Ishikawa (cell line): ENCODE measurements at regions not wholly inside any gene's neighbourhood (a gene's known extent, or its start where the extent isn't known, plus 50 kb on each side); places are given as distances from the start of the nearest gene placed in this dataset.

Source experiments
- CEBPB ChIP-seq: IDR thresholded peaks from 2 replicates; pipeline ENCODE4 v1.6.1; 2012
- CREB1 ChIP-seq: IDR thresholded peaks from 2 replicates; pipeline ENCODE4 v1.6.1; 2012; ENCODE audit warnings: low read depth
- EGR1 ChIP-seq: IDR thresholded peaks from 2 replicates; pipeline ENCODE4 v1.6.1; 2012
- EP300 ChIP-seq: IDR thresholded peaks from 2 replicates; pipeline ENCODE4 v1.6.1; 2012; ENCODE audit warnings: borderline replicate concordance
- FOXM1 ChIP-seq: IDR thresholded peaks from 2 replicates; pipeline ENCODE4 v1.6.1; 2012; ENCODE audit warnings: low read depth, borderline replicate concordance
- NFIC ChIP-seq: IDR thresholded peaks from 2 replicates; pipeline ENCODE4 v1.6.1; 2012
- RAD21 ChIP-seq: IDR thresholded peaks from 2 replicates; pipeline ENCODE4 v1.6.1; 2012; ENCODE audit warnings: low read depth
- TAF1 ChIP-seq: IDR thresholded peaks from 2 replicates; pipeline ENCODE4 v1.6.1; 2012; ENCODE audit warnings: low read depth, mild to moderate bottlenecking
- TCF12 ChIP-seq: IDR thresholded peaks from 2 replicates; pipeline ENCODE4 v1.6.1; 2012; ENCODE audit warnings: low read depth
- TEAD4 ChIP-seq: IDR thresholded peaks from 2 replicates; pipeline ENCODE4 v1.6.1; 2012
- YY1 ChIP-seq: IDR thresholded peaks from 2 replicates; pipeline ENCODE4 v1.6.1; 2012; ENCODE audit warnings: low read depth
- ZBTB7A ChIP-seq: IDR thresholded peaks from 2 replicates; pipeline ENCODE4 v1.6.1; 2012; ENCODE audit warnings: low read depth
- TF ChIP-seq, protein P1 (sequence below): IDR thresholded peaks from 2 replicates; pipeline ENCODE4 v1.6.1; 2012
- TF ChIP-seq, protein P2 (sequence below): IDR thresholded peaks from 2 replicates; pipeline ENCODE4 v1.6.1; 2012; ENCODE audit warnings: low read depth, mild to moderate bottlenecking
- TF ChIP-seq, protein P3 (sequence below): IDR thresholded peaks from 2 replicates; pipeline ENCODE4 v1.6.1; 2012

GRCh38 chr2:121869873-121870272 lies 114.4 kb downstream of the TSN start:
- no peak for TF ChIP-seq ZBTB7A
- TF ChIP-seq RAD21 = no peak
- TF ChIP-seq, protein P1, sequence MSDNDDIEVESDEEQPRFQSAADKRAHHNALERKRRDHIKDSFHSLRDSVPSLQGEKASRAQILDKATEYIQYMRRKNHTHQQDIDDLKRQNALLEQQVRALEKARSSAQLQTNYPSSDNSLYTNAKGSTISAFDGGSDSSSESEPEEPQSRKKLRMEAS = no peak

DNA sequence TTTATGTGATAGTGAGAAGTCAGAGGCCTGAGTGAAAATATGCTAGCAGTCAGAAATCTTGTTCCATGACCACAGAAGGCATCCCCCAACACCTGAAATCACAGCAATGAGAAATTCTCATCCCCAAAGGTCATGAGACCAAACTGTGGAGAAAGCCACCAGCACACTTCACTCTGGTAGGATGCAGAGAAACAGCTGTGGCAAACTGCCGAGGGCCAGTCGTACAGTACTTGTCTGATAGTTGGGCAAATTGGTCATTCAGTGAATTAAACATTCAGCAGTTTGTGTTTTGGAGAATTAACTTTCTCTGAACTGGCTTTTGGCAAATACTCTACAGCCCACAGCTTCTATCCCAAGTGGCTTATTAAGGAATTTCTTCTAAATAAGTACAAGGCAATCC lies 117.2 kb downstream of the TSN start:
- TF ChIP-seq RAD21 = no peak
- no peak for TF ChIP-seq EGR1
- no peak for TF ChIP-seq CEBPB
- TF ChIP-seq EP300 = no peak
- no peak for TF ChIP-seq FOXM1
- no peak for TF ChIP-seq TEAD4
- TF ChIP-seq, protein P1 = no peak
- no peak for TF ChIP-seq CREB1
- no peak for TF ChIP-seq TAF1
- TF ChIP-seq YY1 = no peak

DNA sequence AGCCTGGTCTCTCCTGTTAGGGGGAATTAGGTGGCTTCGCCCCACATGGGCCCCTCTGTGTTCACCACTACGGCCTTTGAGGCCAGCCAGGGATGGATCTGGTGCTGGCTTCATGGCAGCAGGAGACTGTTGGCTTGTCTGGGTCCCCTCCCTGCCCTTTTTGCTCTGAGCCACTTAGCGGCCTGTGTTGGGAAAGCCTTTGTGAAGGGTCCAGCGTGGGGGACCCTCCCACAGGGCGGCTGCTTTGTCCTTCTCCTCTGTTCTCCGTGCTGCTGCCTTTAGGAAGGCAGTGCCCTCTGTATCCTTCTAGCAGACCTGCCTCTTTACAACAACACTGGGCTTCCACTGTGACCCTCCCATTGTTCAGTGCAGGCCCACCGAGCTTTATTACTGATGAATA lies 118.4 kb downstream of the TSN start:
- TF ChIP-seq RAD21 (no peak), CEBPB (no peak), ZBTB7A (no peak), YY1 (no peak), TAF1 (no peak), TCF12 (no peak), FOXM1 (no peak), TEAD4 (no peak), EGR1 (no peak), EP300 (no peak), NFIC (no peak)
- TF ChIP-seq, protein P2, sequence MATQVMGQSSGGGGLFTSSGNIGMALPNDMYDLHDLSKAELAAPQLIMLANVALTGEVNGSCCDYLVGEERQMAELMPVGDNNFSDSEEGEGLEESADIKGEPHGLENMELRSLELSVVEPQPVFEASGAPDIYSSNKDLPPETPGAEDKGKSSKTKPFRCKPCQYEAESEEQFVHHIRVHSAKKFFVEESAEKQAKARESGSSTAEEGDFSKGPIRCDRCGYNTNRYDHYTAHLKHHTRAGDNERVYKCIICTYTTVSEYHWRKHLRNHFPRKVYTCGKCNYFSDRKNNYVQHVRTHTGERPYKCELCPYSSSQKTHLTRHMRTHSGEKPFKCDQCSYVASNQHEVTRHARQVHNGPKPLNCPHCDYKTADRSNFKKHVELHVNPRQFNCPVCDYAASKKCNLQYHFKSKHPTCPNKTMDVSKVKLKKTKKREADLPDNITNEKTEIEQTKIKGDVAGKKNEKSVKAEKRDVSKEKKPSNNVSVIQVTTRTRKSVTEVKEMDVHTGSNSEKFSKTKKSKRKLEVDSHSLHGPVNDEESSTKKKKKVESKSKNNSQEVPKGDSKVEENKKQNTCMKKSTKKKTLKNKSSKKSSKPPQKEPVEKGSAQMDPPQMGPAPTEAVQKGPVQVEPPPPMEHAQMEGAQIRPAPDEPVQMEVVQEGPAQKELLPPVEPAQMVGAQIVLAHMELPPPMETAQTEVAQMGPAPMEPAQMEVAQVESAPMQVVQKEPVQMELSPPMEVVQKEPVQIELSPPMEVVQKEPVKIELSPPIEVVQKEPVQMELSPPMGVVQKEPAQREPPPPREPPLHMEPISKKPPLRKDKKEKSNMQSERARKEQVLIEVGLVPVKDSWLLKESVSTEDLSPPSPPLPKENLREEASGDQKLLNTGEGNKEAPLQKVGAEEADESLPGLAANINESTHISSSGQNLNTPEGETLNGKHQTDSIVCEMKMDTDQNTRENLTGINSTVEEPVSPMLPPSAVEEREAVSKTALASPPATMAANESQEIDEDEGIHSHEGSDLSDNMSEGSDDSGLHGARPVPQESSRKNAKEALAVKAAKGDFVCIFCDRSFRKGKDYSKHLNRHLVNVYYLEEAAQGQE = no peak
- TF ChIP-seq, protein P3, sequence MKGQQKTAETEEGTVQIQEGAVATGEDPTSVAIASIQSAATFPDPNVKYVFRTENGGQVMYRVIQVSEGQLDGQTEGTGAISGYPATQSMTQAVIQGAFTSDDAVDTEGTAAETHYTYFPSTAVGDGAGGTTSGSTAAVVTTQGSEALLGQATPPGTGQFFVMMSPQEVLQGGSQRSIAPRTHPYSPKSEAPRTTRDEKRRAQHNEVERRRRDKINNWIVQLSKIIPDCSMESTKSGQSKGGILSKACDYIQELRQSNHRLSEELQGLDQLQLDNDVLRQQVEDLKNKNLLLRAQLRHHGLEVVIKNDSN = no peak
- TF ChIP-seq, protein P1 = no peak

DNA sequence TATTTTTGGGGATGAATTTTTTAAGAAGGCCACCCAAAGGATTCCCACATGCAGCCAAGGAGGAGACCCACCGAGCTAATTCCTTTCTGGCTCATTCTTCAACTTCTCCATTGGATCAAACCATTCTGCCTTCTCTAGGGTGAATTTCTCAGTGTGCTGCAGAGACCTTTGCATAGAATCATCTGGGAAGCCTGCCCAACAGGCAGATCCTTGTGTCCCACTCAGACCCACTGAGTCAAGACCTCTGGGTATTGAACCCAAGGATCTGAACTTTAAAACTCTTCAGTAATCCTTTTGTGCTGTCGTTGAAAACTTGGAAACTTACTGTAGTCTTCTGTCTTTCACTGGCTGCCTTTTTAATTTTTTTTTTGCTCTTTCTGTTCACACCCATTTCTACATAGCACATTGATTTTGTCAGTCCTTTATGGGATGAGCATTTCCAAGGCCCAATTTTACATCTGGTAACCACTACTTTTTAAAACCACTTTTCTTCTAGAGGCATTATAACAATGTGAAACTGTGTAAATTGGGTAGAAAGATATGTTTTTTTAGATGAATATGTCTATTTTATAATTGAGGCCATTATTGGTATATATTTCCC lies 120.2 kb downstream of the TSN start:
- TF ChIP-seq TCF12 (no peak), TEAD4 (no peak), CEBPB (no peak)
- TF ChIP-seq, protein P3 = no peak

- TF ChIP-seq EGR1 (no peak), CREB1 (no peak), TAF1 (no peak), ZBTB7A (no peak), TCF12 (no peak), TEAD4 (no peak), NFIC (no peak), RAD21 (no peak), FOXM1 (no peak), CEBPB (no peak), YY1 (no peak), EP300 (no peak)
- TF ChIP-seq, protein P3 = no peak
- TF ChIP-seq, protein P2 = no peak
- TF ChIP-seq, protein P1 = no peak
These were observed 121.9 kb downstream of the TSN start for GRCh38 chr2:121877366-121877765.

GRCh38 chr2:121880283-121880682 lies 124.8 kb downstream of the TSN start:
- TF ChIP-seq YY1 (no peak), ZBTB7A (no peak), EGR1 (no peak), TEAD4 (no peak), CEBPB (no peak), CREB1 (no peak), TCF12 (no peak)
